ENCODE measurements at regions not wholly inside any gene's neighbourhood (a gene's known extent, or its start where the extent isn't known, plus 50 kb on each side); places are given as distances from the start of the nearest gene placed in this dataset.

DNA sequence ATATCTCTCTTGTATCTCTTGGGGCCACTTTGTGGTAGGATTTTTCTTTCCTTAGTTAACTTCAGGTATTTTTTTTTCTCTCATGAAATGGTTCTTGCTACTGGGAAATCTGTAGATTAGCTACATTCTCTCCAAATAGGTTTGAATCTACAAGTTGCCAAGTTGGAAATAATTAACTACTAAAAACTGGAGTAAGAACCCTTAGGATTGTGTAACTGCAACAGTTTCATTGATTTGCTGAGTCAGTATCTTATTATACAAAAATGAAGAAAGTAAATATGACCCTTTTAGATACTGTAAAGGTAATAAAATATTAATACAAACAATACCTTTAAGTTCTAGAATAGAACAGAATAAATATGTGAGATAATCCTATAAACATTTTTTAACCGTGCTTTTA lies 327.9 kb downstream of the CXXC4 start:
- TF ChIP-seq EP300 (IDR thresholded peaks at IDR 0.05; ENCODE audit: low read depth) (no peak), POLR2AphosphoS5 (IDR thresholded peaks at IDR 0.05) (no peak)
- TF ChIP-seq, protein P1, sequence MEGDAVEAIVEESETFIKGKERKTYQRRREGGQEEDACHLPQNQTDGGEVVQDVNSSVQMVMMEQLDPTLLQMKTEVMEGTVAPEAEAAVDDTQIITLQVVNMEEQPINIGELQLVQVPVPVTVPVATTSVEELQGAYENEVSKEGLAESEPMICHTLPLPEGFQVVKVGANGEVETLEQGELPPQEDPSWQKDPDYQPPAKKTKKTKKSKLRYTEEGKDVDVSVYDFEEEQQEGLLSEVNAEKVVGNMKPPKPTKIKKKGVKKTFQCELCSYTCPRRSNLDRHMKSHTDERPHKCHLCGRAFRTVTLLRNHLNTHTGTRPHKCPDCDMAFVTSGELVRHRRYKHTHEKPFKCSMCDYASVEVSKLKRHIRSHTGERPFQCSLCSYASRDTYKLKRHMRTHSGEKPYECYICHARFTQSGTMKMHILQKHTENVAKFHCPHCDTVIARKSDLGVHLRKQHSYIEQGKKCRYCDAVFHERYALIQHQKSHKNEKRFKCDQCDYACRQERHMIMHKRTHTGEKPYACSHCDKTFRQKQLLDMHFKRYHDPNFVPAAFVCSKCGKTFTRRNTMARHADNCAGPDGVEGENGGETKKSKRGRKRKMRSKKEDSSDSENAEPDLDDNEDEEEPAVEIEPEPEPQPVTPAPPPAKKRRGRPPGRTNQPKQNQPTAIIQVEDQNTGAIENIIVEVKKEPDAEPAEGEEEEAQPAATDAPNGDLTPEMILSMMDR (IDR thresholded peaks at IDR 0.05): no peak

Measured in transverse colon (tissue), 4 donors.